Esophagus (tissue), 2 donors: ENCODE measurements at regions not wholly inside any gene's neighbourhood (a gene's known extent, or its start where the extent isn't known, plus 50 kb on each side); places are given as distances from the start of the nearest gene placed in this dataset.
"Not testable (repeated sequence)": the region's sequence is repeated elsewhere in the genome, so short reads cannot be mapped to it uniquely, and the experiment has no call there.

Experiments
- H3K27ac ChIP-seq, 2 donors: one replicate each; pipeline ENCODE4 v1.5.1; 2013; ENCODE audit warnings: low read depth in 2 of 2, mild to moderate bottlenecking in 2 of 2, inconsistent platforms in 1 of 2, low read length in 1 of 2, moderate library complexity in 1 of 2
- H3K27me3 ChIP-seq, 2 donors: one replicate each; pipeline ENCODE4 v1.6.1; 2013; ENCODE audit warnings: low read length in 2 of 2, control low read depth in 1 of 2, mild to moderate bottlenecking in 1 of 2; ENCODE audit not compliant: insufficient read depth in 2 of 2, control insufficient read depth in 1 of 2
- H3K36me3 ChIP-seq, 2 donors: one replicate each; pipeline ENCODE4 v1.6.1; 2013; ENCODE audit warnings: low read length in 1 of 2; ENCODE audit not compliant: control insufficient read depth in 2 of 2, insufficient read depth in 2 of 2
- H3K4me1 ChIP-seq, 2 donors: one replicate each; pipeline ENCODE4 v1.6.1; 2013; ENCODE audit warnings: low read length in 1 of 2; ENCODE audit not compliant: control insufficient read depth in 2 of 2, insufficient read depth in 2 of 2
- H3K4me3 ChIP-seq, 2 donors: one replicate each; pipeline ENCODE4 v1.5.1; 2013; ENCODE audit warnings: low read length in 2 of 2, mild to moderate bottlenecking in 2 of 2, low read depth in 1 of 2, moderate library complexity in 1 of 2
- H3K9me3 ChIP-seq, 2 donors: one replicate each; pipeline ENCODE4 v1.6.1; 2013; ENCODE audit warnings: mild to moderate bottlenecking in 2 of 2, low read depth in 1 of 2, low read length in 1 of 2, moderate library complexity in 1 of 2; ENCODE audit not compliant: control insufficient read depth in 2 of 2, insufficient read depth in 1 of 2
- WGBS, 2 donors: extraction: QIAGEN DNeasy Blood & Tissue Kit; methylation state at CpG; one replicate each; pipeline ENCODE4 v1.1.7; 2013; 5-methylcytosine and 5-hydroxymethylcytosine counted together
- donor health status: healthy with polysubstance abuse.
- donor health status: Bipolar disorder and iron deficiency.

- H3K27ac ChIP-seq = no peak overlapping the region
- H3K4me1 ChIP-seq = no peaks in the 10 kb centered on the region
- no peaks in the 10 kb centered on the region for H3K36me3 ChIP-seq
- no peaks in the 10 kb centered on the region for H3K27me3 ChIP-seq
- no peak overlapping the region for H3K4me3 ChIP-seq
- H3K9me3 ChIP-seq = no peaks in the 10 kb centered on the region
Measured at GRCh38 chr2:167575276-167575675, 672.1 kb downstream of the STK39 start.

GRCh38 chr2:167572883-167573619 lies 674.3 kb downstream of the STK39 start:
- WGBS, 2 donors = 56 to 64% methylated on average over 1 of the region's 1 CpG
- Histone ChIP-seq H3K9me3 (no peaks in the 10 kb centered on the region), H3K4me3 (no peak overlapping the region), H3K27me3 (no peaks in the 10 kb centered on the region), H3K27ac (no peak overlapping the region), H3K36me3 (no peaks in the 10 kb centered on the region), H3K4me1 (no peaks in the 10 kb centered on the region)

GRCh38 chr2:167570370-167570769 lies 677.0 kb downstream of the STK39 start:
- WGBS, 2 donors = 94% methylated on average over 3 of the region's 3 CpGs
- H3K27ac ChIP-seq = no peak overlapping the region

GRCh38 chr2:167563885-167564619 lies 675.8 kb downstream of the XIRP2 start:
- H3K36me3 ChIP-seq, H3K9me3 ChIP-seq, H3K4me3 ChIP-seq, H3K4me1 ChIP-seq, H3K27ac ChIP-seq, H3K27me3 ChIP-seq: not testable (repeated sequence)
- WGBS, 2 donors = 92 to 95% methylated on average over 30 to 62 of the region's 66 CpGs

More at GRCh38 chr2:167570370-167570769, 677.0 kb downstream of the STK39 start:
- no peaks in the 10 kb centered on the region for H3K36me3 ChIP-seq
- no peaks in the 10 kb centered on the region for H3K4me1 ChIP-seq
- H3K9me3 ChIP-seq = no peaks in the 10 kb centered on the region
- H3K4me3 ChIP-seq = no peak overlapping the region
- H3K27me3 ChIP-seq = no peaks in the 10 kb centered on the region

GRCh38 chr2:167558272-167558991 lies 670.2 kb downstream of the XIRP2 start:
- H3K9me3 ChIP-seq, H3K27me3 ChIP-seq, H3K36me3 ChIP-seq, H3K4me1 ChIP-seq, H3K4me3 ChIP-seq, H3K27ac ChIP-seq: not testable (repeated sequence)
- WGBS, 2 donors = 88 to 89% methylated on average over 17 to 20 of the region's 20 CpGs

- no peaks in the 10 kb centered on the region for H3K36me3 ChIP-seq
- no peak overlapping the region for H3K4me3 ChIP-seq
- H3K27ac ChIP-seq = no peak overlapping the region
- H3K9me3 ChIP-seq = no peaks in the 10 kb centered on the region
- 82 to 88% methylated on average over 2 of the region's 2 CpGs for WGBS, 2 donors
- H3K27me3 ChIP-seq = no peaks in the 10 kb centered on the region
- no peaks in the 10 kb centered on the region for H3K4me1 ChIP-seq
Measured at GRCh38 chr2:167555098-167555720, 666.9 kb downstream of the XIRP2 start.

- H3K9me3 ChIP-seq = no peaks in the 10 kb centered on the region
- H3K4me1 ChIP-seq = no peaks in the 10 kb centered on the region
- no peak overlapping the region for H3K27ac ChIP-seq
- no peak overlapping the region for H3K4me3 ChIP-seq
- 92 to 93% methylated on average over 2 of the region's 2 CpGs for WGBS, 2 donors
- no peaks in the 10 kb centered on the region for H3K36me3 ChIP-seq
- no peaks in the 10 kb centered on the region for H3K27me3 ChIP-seq
Measured at GRCh38 chr2:167553635-167554034, 665.4 kb downstream of the XIRP2 start.

GRCh38 chr2:167551416-167551815 lies 663.1 kb downstream of the XIRP2 start:
- H3K36me3 ChIP-seq = no peaks in the 10 kb centered on the region
- 41 to 57% methylated on average over 4 of the region's 4 CpGs for WGBS, 2 donors
- H3K9me3 ChIP-seq = no peaks in the 10 kb centered on the region
- H3K27me3 ChIP-seq = no peaks in the 10 kb centered on the region
- no peaks in the 10 kb centered on the region for H3K4me1 ChIP-seq
- H3K4me3 ChIP-seq = no peak overlapping the region
- no peak overlapping the region for H3K27ac ChIP-seq

- no peaks in the 10 kb centered on the region for H3K4me1 ChIP-seq
- H3K27me3 ChIP-seq = no peaks in the 10 kb centered on the region
- WGBS, 2 donors = 84 to 87% methylated on average over 1 of the region's 1 CpG
- no peaks in the 10 kb centered on the region for H3K36me3 ChIP-seq
- H3K9me3 ChIP-seq = no peaks in the 10 kb centered on the region
- H3K4me3 ChIP-seq = no peak overlapping the region
- H3K27ac ChIP-seq = no peak overlapping the region
Measured at GRCh38 chr2:167550448-167550847, 662.2 kb downstream of the XIRP2 start.
